BJ (cell line): ENCODE measurements at regions not wholly inside any gene's neighbourhood (a gene's known extent, or its start where the extent isn't known, plus 50 kb on each side); places are given as distances from the start of the nearest gene placed in this dataset.

ENCODE experiments used
- CTCF ChIA-PET: fragments of 350-600 bp; formaldehyde crosslinking; extraction: SDS; loops from one replicate; lab custom pipeline; 2021; ENCODE audit warnings: antibody characterized with exemption, inconsistent platforms; lab: Yijun Ruan, JAX
- POLR2A ChIA-PET: fragments of 300-600 bp; sonication (Branson Sonifier 250); formaldehyde crosslinking; extraction: SDS; loops from one replicate; lab custom pipeline; 2021; ENCODE audit warnings: antibody characterized with exemption; lab: Charles Lee
- DNase-seq: peaks from one replicate; pipeline ENCODE4 v3.0.0-alpha.2; 2011; ENCODE audit warnings: low read depth
- H3K27me3 ChIP-seq: 2 replicates; pipeline ENCODE4 v1.6.0; 2011; ENCODE audit warnings: low read length; ENCODE audit not compliant: control insufficient read depth, insufficient read depth
- H3K36me3 ChIP-seq: 2 replicates; pipeline ENCODE4 v1.5.1; 2011; ENCODE audit warnings: low read length; ENCODE audit not compliant: control insufficient read depth, insufficient read depth
- H3K4me3 ChIP-seq: 2 replicates; pipeline ENCODE4 v1.5.1; 2011; ENCODE audit warnings: low read depth, mild to moderate bottlenecking, control low read depth, low read length
- TF ChIP-seq, protein P1 (sequence below): IDR thresholded peaks from 2 replicates; pipeline ENCODE4 v1.5.1; 2011; ENCODE audit warnings: low read depth, mild to moderate bottlenecking, control low read depth, inconsistent platforms, low read length, moderate library complexity; ENCODE audit not compliant: insufficient read depth

DNA sequence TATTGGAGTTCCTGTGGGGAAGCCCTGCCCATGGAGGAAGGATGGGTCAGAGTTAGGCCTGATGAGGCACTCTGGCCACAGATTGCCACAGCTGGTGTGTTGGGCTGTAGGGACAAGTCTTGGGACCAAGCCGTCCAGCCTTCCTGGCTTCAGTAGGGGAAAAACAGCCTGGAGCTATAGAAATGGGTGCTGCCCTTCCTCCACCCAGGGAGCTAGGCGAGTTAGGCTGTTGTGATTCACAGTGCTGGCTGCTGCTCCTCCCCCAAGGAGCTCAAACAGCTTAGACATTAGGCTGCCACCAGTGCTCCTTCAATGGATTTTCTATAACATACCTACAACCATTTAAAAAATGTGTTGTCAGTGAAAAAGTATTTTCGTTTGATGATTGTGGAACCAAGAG is 274.3 kb downstream of the RPL10L start:
- TF ChIP-seq, protein P1, sequence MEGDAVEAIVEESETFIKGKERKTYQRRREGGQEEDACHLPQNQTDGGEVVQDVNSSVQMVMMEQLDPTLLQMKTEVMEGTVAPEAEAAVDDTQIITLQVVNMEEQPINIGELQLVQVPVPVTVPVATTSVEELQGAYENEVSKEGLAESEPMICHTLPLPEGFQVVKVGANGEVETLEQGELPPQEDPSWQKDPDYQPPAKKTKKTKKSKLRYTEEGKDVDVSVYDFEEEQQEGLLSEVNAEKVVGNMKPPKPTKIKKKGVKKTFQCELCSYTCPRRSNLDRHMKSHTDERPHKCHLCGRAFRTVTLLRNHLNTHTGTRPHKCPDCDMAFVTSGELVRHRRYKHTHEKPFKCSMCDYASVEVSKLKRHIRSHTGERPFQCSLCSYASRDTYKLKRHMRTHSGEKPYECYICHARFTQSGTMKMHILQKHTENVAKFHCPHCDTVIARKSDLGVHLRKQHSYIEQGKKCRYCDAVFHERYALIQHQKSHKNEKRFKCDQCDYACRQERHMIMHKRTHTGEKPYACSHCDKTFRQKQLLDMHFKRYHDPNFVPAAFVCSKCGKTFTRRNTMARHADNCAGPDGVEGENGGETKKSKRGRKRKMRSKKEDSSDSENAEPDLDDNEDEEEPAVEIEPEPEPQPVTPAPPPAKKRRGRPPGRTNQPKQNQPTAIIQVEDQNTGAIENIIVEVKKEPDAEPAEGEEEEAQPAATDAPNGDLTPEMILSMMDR, result no peak
- no peaks in the 10 kb centered on the region for H3K27me3 ChIP-seq
- no peak overlapping the region for H3K4me3 ChIP-seq
- no peak for DNase-seq
- CTCF ChIA-PET, result no interaction called here
- no peaks in the 10 kb centered on the region for H3K36me3 ChIP-seq
- POLR2A ChIA-PET, result no interaction called here

- TF ChIP-seq, protein P1, result no peak
- no peaks in the 10 kb centered on the region for H3K27me3 ChIP-seq
- no peak for DNase-seq
- ChIA-PET CTCF (no interaction called here), POLR2A (no interaction called here)
- H3K4me3 ChIP-seq, result no peak overlapping the region
- no peaks in the 10 kb centered on the region for H3K36me3 ChIP-seq
These were observed 282.2 kb downstream of the RPL10L start for GRCh38 chr14:46369391-46369790.

- TF ChIP-seq, protein P1, result no peak
- H3K4me3 ChIP-seq, result no peak overlapping the region
- H3K27me3 ChIP-seq, result no peaks in the 10 kb centered on the region
- POLR2A ChIA-PET, result no interaction called here
- CTCF ChIA-PET, result no interaction called here
- no peak for DNase-seq
- H3K36me3 ChIP-seq, result no peaks in the 10 kb centered on the region
These were observed 283.3 kb downstream of the RPL10L start for GRCh38 chr14:46368275-46368674.

- DNase-seq, result no peak
- Histone ChIP-seq H3K4me3 (no peak overlapping the region), H3K27me3 (no peaks in the 10 kb centered on the region), H3K36me3 (no peaks in the 10 kb centered on the region)
- CTCF ChIA-PET, result no interaction called here
- POLR2A ChIA-PET, result no interaction called here
- TF ChIP-seq, protein P1, result no peak
These were observed 298.7 kb downstream of the RPL10L start for GRCh38 chr14:46352844-46353243.

GRCh38 chr14:46344327-46344937 is 307.1 kb downstream of the RPL10L start:
- Histone ChIP-seq H3K4me3 (no peak overlapping the region), H3K27me3 (no peaks in the 10 kb centered on the region), H3K36me3 (no peaks in the 10 kb centered on the region)
- TF ChIP-seq, protein P1, result peak; percentile 54
- ChIA-PET POLR2A (no interaction called here), CTCF (interaction anchor here (1.1 kb wide), 1 partner anchor 734 kb away, joined by 4 read pairs; no protein-coding TSS in a partner anchor)
- DNase-seq, result no peak
